A673 (cell line): ENCODE measurements at regions not wholly inside any gene's neighbourhood (a gene's known extent, or its start where the extent isn't known, plus 50 kb on each side); places are given as distances from the start of the nearest gene placed in this dataset.

Experiments
- BruUV-seq: library from RNA; stranded (reverse); fragments of 400-500 nt; replicated peaks from 2 replicates; lab custom pipeline; 2021; lab: Mats Ljungman, UMichigan
- CTCF ChIA-PET: fragments of 300-600 bp; sonication (Branson Sonifier 250); formaldehyde crosslinking; loops from one replicate; lab custom pipeline; 2022; ENCODE audit warnings: antibody characterized with exemption; lab: Charles Lee
- POLR2A ChIA-PET: fragments of 300-600 bp; sonication (Branson Sonifier 250); formaldehyde crosslinking; loops from one replicate; lab custom pipeline; 2022; ENCODE audit warnings: antibody characterized with exemption; ENCODE audit not compliant: low non-redundant PET; lab: Charles Lee
- DNase-seq: peaks from one replicate; pipeline ENCODE4 v3.0.0-alpha.2; 2015; ENCODE audit warnings: low spot score
- H3K27ac ChIP-seq: fragments of 200-600 bp; sonication (generic); 2 replicates; pipeline ENCODE4 v1.5.1; 2016; ENCODE audit warnings: mixed run types, low read depth, mild to moderate bottlenecking, mixed read lengths, antibody characterized with exemption, low read length; ENCODE audit not compliant: poor library complexity, severe bottlenecking
- H3K27me3 ChIP-seq: fragments of 200-600 bp; sonication (generic); replicated peaks from 2 replicates; pipeline ENCODE4 v1.6.1; 2017; ENCODE audit warnings: mixed run types, low read depth, mild to moderate bottlenecking, mixed read lengths, antibody characterized with exemption, low read length; ENCODE audit not compliant: insufficient read depth, poor library complexity
- H3K36me3 ChIP-seq: fragments of 200-600 bp; sonication (generic); 2 replicates; pipeline ENCODE4 v1.6.1; 2016; ENCODE audit warnings: mixed run types, mild to moderate bottlenecking, mixed read lengths, antibody characterized with exemption, low read length; ENCODE audit not compliant: insufficient read depth, poor library complexity, severe bottlenecking
- H3K4me1 ChIP-seq: fragments of 200-600 bp; sonication (generic); 2 replicates; pipeline ENCODE4 v1.6.1; 2017; ENCODE audit warnings: mixed run types, mild to moderate bottlenecking, mixed read lengths, antibody characterized with exemption, low read length; ENCODE audit not compliant: insufficient read depth, poor library complexity, severe bottlenecking
- H3K4me3 ChIP-seq: fragments of 200-600 bp; sonication (generic); 2 replicates; pipeline ENCODE4 v1.5.1; 2016; ENCODE audit warnings: low read depth, mixed run types, mild to moderate bottlenecking, mixed read lengths, low read length; ENCODE audit not compliant: poor library complexity, severe bottlenecking
- H3K9me3 ChIP-seq: fragments of 200-600 bp; sonication (generic); 2 replicates; pipeline ENCODE4 v1.6.1; 2016; ENCODE audit warnings: mixed run types, low read depth, mild to moderate bottlenecking, mixed read lengths, antibody characterized with exemption, low read length; ENCODE audit not compliant: poor library complexity, severe bottlenecking
- EZH2 ChIP-seq: fragments of 200-600 bp; sonication (generic); IDR thresholded peaks from 2 replicates; pipeline ENCODE4 v1.6.1; 2017; ENCODE audit warnings: borderline replicate concordance, low read depth, mild to moderate bottlenecking, mixed read lengths, antibody characterized with exemption, low read length; ENCODE audit not compliant: poor library complexity, severe bottlenecking
- intact Hi-C: fragments of 100-400 bp; cut with micrococcal nuclease; formaldehyde crosslinking; loops from one replicate; pipeline ENCODE4 v1.10.0; 2022; ENCODE audit not compliant: unreplicated experiment
- TF ChIP-seq, protein P1 (sequence below): fragments of 300-800, 200-600 bp; sonication (generic); conservative IDR thresholded peaks from 2 replicates; pipeline ENCODE4 v1.5.1; 2017; ENCODE audit warnings: low read depth, mild to moderate bottlenecking, antibody characterized with exemption, low read length, moderate library complexity, mixed read lengths

GRCh38 chr1:206419783-206420182 lies 50.5 kb upstream of the IKBKE start:
- no TSS peak for BruUV-seq
- peaks cover 11% of the 10 kb centered on the region for H3K36me3 ChIP-seq
- no peak overlapping the region for H3K27ac ChIP-seq
- no peaks in the 10 kb centered on the region for H3K27me3 ChIP-seq
- no peak for DNase-seq
- no peak overlapping the region for H3K4me3 ChIP-seq
- intact Hi-C loops = no loop called here
- no peaks in the 10 kb centered on the region for H3K9me3 ChIP-seq
- peaks cover 5% of the 10 kb centered on the region for H3K4me1 ChIP-seq
- no peak for TF ChIP-seq EZH2
- TF ChIP-seq, protein P1, sequence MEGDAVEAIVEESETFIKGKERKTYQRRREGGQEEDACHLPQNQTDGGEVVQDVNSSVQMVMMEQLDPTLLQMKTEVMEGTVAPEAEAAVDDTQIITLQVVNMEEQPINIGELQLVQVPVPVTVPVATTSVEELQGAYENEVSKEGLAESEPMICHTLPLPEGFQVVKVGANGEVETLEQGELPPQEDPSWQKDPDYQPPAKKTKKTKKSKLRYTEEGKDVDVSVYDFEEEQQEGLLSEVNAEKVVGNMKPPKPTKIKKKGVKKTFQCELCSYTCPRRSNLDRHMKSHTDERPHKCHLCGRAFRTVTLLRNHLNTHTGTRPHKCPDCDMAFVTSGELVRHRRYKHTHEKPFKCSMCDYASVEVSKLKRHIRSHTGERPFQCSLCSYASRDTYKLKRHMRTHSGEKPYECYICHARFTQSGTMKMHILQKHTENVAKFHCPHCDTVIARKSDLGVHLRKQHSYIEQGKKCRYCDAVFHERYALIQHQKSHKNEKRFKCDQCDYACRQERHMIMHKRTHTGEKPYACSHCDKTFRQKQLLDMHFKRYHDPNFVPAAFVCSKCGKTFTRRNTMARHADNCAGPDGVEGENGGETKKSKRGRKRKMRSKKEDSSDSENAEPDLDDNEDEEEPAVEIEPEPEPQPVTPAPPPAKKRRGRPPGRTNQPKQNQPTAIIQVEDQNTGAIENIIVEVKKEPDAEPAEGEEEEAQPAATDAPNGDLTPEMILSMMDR = no peak
- CTCF ChIA-PET = no interaction called here
- POLR2A ChIA-PET = no interaction called here

- POLR2A ChIA-PET = no interaction called here
- H3K36me3 ChIP-seq = peaks cover 11% of the 10 kb centered on the region
Observed at GRCh38 chr1:206420471-206420870, 49.8 kb upstream of the IKBKE start.

More at GRCh38 chr1:206420471-206420870, 49.8 kb upstream of the IKBKE start:
- Histone ChIP-seq H3K4me3 (no peak overlapping the region), H3K4me1 (peaks cover 5% of the 10 kb centered on the region), H3K27me3 (no peaks in the 10 kb centered on the region), H3K9me3 (no peaks in the 10 kb centered on the region), H3K27ac (no peak overlapping the region)
- CTCF ChIA-PET = no interaction called here
- TF ChIP-seq, protein P1 = no peak
- TF ChIP-seq EZH2 = no peak
- intact Hi-C loops = no loop called here
- no TSS peak for BruUV-seq
- no peak for DNase-seq
